NCI-H460 (cell line): ENCODE measurements at regions not wholly inside any gene's neighbourhood (a gene's known extent, or its start where the extent isn't known, plus 50 kb on each side); places are given as distances from the start of the nearest gene placed in this dataset.
A peak's percentile ranks its signal among the peaks of the same experiment; 100 is the strongest.

ENCODE experiments used
- DNase-seq: peaks from one replicate; pipeline ENCODE4 v3.0.0-alpha.2; 2016; ENCODE audit warnings: low read depth; ENCODE audit errors: extremely low read depth

DNA sequence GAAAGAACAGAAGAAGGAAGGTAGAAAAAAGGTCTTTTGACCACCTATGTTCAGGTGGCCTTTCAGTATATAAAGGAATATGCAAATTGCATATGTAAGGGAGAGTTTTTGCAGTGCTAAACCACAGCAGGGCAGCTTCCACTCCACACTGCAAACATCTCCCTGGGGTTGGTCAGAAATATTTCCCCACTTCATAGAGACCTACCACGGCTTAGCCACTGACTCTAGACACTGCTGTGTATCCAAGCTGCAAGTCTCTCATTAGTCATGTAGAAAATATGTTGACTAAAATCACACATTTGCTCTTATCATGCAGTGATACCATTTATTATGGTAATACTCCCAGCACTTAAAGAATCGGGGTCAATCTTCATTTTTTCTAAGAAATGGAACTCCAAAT, 214.9 kb upstream of the NR2F2 start:
- DNase-seq: no peak

DNA sequence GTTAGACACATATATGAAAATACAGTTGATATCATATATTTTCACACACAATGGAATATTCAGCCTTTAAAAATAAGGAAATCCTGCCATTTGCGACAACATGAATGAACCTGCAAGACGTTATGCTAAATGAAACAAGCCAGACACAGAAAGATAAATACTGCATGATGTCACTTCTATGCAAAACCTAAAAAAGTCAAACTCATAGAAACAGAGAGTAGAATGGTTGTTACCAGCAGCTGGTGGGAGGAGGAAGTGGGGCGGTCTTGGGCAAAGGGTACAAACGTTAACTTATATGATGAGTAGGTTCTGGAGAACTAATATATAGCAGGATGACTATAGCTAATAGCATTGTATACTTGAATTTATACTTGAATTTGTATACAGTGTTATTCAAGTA, 213.2 kb upstream of the NR2F2 start:
- no peak for DNase-seq

DNA sequence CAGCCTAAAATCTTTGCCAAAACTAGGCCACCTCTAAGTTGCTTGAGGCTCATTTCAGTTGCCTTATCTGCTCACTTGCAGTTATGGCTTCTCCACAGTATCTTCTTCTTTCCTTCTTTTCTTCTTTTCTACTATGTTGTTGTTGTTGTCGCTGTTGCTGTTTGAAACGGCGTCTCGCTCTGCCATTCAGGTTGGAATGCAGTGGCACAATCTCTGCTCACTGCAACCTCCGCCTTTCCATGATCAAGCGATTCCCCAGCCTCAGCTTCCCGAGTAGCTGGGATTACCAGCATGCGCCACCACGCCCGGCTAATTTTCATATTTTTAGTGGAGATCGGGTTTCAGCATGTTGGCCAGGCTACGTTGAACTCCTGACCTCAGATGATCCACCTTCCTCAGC, 210.8 kb upstream of the NR2F2 start:
- no peak for DNase-seq

DNA sequence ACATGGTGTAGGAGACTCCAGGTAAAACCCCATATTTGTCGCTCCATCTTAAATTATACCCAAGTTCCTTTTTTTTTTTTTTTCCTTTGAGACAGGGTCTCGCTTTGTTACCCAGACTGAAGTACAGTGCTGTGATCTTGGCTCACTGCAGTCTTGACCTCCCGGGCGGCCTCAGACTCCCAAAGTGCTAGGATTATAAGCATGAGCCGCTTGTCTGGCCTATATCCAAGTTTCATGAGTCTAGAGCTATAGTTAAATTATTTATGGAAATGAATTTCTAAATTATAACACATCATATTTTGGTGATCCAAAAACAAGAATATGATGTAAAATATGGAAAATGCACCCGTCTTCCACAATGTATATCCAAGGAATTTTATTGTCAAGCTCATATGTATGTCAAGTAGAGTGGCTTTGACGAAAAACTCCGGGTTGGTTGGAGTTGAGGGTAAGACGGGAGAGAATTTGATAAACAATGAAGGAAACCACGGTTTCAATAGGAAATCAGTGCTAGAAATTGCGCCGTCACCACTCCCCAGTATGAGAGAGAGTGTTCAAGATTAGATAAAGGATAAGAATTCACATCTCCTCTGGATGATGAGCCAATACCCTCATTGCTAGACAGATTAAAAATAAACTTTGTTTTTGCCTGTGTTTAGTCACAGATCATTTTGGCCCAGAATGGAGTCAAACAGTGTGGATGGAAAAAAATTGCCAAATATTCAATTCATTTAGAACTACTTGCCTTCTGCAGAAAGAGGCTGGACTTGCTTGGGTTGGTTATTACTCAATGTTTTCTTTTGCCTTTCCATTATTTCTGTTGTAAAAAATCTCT, 209.2 kb upstream of the NR2F2 start:
- DNase-seq: no peak

DNA sequence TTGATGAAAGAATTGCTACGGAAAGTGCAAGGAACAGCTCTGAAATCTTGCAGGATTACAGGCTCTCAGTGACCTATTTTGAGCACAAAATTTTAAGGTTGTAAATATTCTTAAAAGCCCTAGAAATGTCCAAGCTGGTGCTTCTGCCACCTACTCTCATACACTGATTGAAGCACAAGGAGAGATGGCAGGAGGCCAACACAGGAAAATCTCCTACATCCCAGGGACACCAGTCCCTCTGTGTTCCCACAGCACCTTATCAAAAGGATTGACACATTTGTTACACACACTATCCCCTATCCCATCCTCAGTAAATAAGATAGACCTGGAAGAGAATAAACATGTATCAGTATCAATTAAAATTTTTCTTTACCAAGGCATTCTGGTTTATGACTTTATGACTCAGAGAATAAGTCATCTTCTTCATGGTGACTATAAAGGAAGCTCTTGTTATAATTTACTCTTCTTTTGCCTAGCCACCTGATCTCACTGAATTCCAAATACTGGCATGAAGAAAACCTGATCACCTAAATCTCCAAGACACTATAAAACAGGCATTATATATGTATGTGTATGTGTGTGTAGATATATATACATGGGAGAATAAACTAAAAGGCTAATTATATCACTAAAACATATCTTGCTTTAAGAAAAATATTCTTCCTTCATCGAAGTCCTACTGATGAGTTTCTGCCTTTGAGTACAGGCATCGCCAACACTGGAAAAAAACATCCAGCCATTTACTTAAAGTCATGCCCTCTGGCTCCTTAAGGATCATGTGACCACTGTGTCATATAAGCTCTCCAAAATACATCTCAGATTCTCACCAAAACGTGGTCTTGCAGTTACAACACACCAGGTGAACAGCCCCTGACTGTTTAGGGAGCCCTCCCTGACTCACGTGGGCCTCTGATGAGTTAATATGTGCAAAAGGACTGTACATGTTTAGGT, 208.1 kb upstream of the NR2F2 start:
- no peak for DNase-seq

DNA sequence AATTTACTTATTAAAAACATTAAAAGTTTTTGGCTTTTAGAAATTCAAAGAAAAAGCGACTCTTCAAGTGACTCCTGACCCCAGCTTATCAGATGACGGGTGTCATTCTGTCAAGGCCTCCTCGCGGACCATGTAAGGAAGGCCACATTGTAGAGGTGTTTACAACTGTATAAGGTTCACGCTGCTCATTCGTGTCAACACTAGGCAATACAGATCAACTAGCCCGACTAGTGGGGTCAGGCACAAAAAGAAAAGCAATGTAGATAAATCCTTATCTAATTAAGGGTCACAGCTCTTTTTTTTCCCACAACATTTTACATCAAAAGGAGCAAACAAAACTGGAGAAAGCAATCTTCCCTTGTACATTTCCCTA, 207.5 kb upstream of the NR2F2 start:
- DNase-seq: no peak

DNA sequence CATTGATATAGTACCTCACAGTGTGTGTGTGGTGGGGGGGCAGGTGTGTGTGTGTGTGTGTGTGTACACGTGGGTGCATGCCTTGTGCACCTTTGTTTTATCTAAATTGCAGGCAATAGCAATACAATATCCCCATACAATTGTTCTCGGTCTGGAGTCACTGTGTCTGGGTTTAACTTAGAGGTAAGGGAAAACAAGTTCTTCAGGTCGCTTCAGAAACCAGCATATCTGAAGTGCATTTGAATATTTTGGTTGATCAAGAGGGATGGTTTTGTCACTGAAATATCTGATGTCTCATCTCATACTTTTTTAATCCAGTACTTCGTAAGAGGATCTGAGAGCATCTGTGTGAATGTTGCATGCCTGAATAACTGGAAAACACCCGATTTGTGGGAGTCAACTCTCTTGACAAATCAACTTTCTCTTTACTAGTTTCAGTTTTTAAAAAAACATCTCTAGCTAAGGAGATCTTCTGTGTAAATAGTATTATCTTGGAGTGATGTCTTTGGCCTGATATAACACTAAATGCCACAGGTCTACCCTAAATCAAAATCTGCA, 206.8 kb upstream of the NR2F2 start:
- DNase-seq: no peak

DNA sequence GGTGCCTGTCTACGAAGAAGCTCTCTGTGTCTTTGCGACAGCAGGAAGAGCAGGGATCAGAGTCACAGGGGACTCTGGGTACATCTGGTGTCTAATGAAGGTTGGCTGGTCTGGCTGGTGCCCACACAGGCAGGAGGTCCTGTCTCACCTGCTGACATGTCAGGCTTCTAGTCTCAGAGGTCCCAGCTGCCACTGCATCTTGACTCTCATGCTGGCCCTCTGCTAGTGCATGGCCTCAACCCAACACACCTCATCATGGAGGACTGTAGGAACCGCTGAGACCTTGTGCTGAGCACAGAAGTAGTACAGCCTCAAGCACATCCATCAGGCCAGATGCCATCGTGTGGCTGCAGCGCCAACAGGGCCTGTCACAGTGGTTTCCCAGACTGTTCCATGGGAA, 206.1 kb upstream of the NR2F2 start:
- no peak for DNase-seq

DNA sequence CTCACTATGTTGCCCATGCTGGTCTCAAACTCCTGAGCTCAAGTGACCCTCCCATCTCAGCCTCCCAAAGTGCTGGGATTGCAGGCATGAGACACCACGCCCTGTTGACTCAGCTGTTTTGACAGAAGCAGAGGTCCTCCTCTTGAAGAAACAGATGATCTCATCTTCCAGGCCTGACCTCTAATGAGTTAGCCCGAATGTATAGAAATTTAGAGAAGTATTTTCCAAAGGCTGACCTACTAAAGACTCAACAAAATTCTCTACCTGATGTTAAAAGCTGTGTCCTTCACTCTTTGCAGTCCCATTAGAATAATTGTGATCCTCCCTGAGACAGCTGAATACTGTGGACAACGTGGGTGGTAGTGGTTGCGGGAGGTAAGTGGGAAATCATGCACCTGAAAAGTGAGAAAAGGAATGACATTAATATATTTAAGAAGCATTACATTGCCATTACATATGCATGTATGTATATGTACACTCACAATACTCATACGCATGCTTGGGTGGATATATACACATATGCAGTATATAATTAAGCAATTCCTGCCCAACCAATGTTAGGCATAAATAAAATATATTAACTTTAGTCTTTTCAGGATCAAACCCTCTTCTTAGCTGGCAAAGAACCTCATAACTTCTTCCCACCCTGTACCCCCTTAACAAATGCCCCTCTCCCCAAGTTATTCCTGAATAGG, 204.6 kb upstream of the NR2F2 start:
- peak; percentile 5 for DNase-seq

DNA sequence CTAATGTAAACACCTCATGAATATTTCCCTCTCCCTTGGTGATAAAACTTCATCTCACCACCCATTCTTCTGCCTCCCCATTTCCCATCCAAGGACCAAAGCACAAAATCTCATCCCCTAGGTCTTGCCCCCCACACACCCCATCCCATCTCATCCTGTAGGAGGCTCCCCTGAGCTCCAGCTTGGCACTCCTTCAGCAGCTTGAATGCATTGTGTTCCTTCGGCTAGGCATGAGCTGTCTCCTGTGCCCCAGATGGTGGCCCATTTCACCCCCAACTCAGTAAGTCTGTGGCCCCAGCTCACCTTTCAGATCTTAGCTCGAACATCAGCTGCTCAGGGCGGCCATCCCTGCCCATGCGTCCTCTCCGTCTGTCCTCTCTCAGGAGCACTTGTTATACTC, 203.6 kb upstream of the NR2F2 start:
- DNase-seq: no peak

DNA sequence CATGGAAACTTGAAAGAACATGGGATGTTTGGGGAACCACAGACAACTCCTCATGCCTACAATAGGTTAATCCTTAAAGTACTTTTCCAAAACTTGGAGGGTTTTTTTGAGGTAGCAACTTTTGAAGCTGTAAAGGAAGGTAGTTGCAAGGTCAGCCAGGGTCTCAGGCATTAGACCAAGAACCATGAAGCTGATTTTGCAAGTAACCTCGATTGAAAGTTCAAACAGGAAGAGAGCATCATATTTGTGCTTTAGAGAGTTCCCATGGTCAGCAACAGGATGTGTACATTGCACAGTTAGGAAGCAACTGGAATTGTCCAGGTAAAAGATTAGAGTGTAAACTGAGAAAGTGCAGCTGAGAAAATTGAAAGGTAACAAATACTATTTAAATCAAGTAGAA, 199.8 kb upstream of the NR2F2 start:
- no peak for DNase-seq

DNA sequence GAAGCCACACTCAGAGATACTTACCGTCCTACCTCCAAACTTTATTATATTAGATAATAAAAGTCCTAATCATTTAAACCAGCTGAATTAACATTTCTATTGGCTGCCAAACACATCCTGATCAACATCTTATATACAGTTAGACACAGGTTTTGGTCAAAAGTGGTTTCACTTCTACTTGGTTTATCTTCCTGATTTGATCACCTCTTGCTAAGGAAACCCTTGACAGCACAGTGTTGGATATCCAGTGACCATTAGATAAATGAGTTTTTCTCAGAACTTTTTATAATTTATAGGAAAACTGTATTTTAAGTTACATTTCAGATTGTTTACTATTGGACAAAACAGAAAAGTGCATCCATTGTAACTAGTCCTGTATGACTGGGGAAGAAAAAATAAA, 198.4 kb upstream of the NR2F2 start:
- DNase-seq: no peak

DNA sequence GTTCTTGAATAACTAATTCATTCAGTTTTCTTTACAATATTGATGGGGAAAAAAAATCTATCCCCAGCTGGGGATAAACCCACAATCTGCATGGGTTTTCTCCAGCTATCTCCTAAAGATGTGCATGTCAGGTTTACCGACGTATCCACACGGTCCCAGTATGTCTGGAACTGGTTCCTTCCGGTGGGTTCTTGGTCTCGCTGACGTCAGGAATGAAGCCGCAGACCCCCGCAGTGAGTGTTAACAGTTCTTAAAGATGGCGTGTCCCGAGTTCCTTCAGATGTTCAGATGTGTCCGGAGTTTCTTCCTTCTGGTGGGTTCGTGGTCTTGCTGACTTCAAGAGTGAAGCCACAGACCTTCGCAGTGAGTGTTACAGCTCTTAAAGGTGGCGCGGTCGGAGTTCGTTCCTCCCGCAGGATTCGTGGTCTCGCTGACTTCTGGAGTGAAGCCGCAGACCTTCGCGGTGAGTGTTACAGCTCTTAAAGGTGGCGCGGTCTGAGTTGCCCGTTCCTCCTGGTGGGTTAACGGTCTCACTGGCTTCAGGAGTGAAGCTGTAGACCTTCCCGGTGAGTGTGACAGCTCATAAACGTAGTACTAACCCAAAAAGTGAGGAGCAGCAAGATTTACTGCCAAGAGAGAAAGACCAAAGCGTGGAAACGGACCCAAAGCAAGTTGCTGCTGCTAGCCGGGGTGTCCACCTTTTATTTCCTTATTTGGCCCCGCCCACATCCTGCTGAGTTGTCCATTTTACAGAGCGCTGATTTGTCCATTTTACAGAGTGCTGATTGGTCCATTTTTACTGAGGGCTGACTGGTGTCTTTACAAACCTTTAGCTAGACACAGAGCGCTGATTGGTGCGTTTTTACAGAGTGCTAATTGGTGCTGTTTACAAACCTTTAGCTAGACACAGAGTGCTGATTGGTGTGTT, 195.1 kb upstream of the NR2F2 start:
- DNase-seq: no peak

DNA sequence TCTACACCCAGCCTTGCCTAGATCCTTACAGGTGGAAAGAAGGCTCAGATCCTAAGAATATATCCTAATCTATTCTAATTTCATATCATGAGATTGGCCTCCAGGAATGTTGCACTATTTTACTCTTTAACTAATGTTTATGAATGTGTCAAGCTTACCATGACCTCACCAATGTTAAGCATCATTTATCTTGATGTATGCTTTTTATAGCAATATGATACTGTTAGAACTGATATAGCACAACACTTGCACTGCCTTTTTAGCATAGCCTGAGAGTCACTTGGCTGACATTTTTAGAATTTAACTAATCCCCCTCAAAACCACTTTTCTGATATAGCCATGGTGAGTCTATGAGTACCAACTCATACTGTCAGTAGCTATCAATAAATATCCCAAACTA, 191.5 kb upstream of the NR2F2 start:
- DNase-seq: no peak

DNA sequence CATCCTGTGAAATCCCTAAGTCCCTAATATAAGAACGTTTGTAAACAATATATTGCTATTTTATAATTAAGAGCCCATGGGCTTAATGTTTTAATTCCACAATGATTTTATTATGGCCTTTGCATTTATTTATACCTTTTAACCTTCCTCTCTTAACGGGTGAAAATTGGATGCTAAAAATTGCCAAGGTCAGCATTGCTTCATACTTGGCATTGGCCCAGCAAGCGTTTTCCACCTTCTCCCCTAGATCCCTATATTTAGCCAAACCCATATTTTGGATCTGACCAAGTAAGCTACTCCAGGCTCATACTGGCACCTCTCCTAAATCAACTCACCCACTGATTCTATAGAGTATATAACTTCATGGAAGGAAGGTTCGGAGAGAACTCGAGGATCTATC, 188.0 kb upstream of the NR2F2 start:
- no peak for DNase-seq

DNA sequence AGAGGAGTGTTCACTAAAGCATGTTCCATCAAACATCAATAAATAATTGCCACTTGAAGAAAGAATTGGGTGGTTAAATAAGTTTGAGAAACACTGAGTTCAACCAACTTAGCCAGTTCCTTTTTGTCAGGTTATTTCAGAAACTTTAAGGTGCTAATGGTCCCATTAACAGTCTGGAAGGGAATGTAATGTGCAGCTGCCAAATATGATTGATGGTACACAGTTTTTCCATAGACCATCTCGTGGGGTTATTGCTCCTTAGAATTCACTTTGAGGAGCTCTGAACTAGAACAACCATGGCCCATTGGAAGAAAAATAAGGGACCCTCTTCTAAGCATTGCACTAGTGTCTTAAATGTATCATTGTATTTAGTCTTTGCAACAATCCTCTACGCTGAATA, 185.8 kb upstream of the NR2F2 start:
- DNase-seq: no peak

DNA sequence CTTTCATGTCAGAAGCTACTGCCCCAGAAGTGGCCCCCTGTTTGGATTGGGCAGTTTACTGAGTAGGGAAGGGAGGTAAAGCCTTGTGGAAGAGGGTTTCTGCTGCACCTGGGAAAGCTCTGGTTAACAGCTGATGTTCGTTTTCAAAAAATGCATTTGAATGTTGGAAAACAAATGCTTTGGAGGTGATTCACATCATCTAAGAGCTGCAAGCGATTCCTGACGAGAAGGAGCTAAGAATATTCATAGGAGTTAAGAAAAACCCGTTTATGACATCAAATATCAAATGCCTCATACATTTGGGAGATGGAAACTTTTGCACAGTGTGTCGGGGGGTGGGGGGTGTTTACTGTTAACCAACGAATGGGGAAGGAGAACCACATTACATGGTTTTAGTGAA, 183.8 kb upstream of the NR2F2 start:
- no peak for DNase-seq

DNA sequence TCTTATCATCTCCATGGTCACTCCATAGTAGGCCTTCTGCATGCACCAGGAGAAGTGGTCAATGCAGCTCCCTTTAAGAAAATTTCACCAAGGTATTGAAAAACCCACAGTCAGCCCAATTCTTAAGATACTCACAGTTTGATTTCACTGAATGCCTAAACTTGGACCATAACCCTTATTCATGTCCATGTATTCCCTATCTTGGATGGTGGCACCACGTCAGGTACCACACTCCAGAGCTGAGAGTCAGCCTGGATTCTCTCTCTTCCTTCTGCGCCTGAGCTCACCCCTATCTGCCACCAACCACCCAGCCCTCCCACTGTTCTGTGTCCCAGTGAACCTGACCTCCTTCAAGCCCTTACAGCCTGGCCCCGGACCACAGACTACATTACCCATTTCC, 183.2 kb upstream of the NR2F2 start:
- DNase-seq: no peak

DNA sequence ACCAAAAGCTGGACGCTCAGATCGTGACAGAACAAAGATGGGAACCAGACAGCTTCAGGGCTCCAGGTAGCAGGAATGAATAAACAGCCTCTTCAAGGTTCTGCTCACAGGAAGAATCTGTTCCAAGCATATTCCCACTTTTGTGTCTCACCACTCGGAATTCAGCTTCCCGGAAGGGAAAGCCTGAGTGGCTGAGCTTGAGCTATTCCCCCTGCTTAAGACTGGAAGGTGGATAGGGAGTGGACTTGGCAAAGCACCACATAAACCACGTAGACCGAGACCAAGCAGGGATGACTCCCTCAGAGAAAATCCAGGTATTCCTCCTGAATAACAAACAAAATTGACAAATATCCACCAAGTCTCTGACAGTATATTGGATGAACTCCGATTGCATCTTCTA, 180.2 kb upstream of the NR2F2 start:
- DNase-seq: no peak

DNA sequence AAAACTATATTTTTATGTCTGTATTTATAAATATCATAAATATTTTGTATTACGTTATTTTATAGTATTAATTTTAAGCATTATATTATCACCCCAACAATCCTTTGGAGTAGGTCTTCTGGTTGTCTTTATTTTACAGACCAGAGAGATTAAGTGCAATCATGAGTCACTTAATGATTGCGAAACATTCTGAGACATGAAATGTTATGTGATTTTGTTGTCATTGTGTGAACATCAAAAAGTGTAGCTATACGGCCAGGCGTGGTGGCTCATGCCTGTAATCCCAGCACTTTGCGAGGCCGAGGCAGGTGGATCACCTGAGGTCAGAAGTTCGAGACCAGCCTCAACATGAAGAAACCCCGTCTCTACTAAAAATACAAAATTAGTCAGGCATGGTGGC, 178.8 kb upstream of the NR2F2 start:
- peak; percentile 51 for DNase-seq
